HepG2 (cell line): ENCODE measurements at regions not wholly inside any gene's neighbourhood (a gene's known extent, or its start where the extent isn't known, plus 50 kb on each side); places are given as distances from the start of the nearest gene placed in this dataset.

ENCODE experiments used
- ATAC-seq: fragments of 200-7000 bp; cut with Tn5 transposase; 3 replicates; pipeline ENCODE4 v1.9.1; 2020; ENCODE audit warnings: mild to moderate bottlenecking, moderate library complexity
- BruUV-seq: library from RNA; stranded (reverse); fragments of 400-500 nt; replicated peaks from 2 replicates; lab custom pipeline; 2021; lab: Mats Ljungman, UMichigan
- CTCF ChIA-PET: fragments of 300-600 bp; formaldehyde crosslinking; extraction: SDS; loops from one replicate; lab custom pipeline; 2021; ENCODE audit warnings: low total read pairs, inconsistent platforms, low intra/inter-chr PET ratio; lab: Yijun Ruan, JAX
- POLR2A ChIA-PET: fragments of 350-600 bp; sonication (Branson Sonifier 250); formaldehyde crosslinking; loops from one replicate; lab custom pipeline; 2020; ENCODE audit warnings: antibody characterized with exemption, inconsistent platforms; lab: Yijun Ruan, JAX
- DNase-seq: peaks from one replicate; pipeline ENCODE4 v3.0.0-alpha.2; 2015; ENCODE audit warnings: low spot score
- FAIRE-seq: peaks from 3 replicates; lab custom pipeline; 2011; peaks lifted over from hg19 to GRCh38; lab: Jason Lieb, UNC
- H2AFZ ChIP-seq: one replicate; pipeline ENCODE4 v1.6.1; 2011; ENCODE audit warnings: low read length, inconsistent platforms
- H3K27ac ChIP-seq: fragments of 300-600 bp; 3 replicates; pipeline ENCODE4 v1.8.0; 2011; ENCODE audit warnings: mixed run types, mild to moderate bottlenecking, mixed read lengths, low read length, inconsistent platforms; ENCODE audit not compliant: insufficient read depth; ENCODE audit errors: extremely low read length
- H3K27me3 ChIP-seq, 2 experiments: fragments of 200-600 bp in 1 of 2; 2 replicates in 1 of 2; 3 replicates in 1 of 2; pipeline versions ENCODE4 v1.6.0 to v1.8.0; 2011; ENCODE audit warnings: low read length in 2 of 2, mild to moderate bottlenecking in 2 of 2, moderate library complexity in 2 of 2, inconsistent platforms in 1 of 2; ENCODE audit not compliant: insufficient read depth in 2 of 2, control insufficient read depth in 1 of 2
- H3K36me3 ChIP-seq, 2 experiments: fragments of 200-600 bp in 1 of 2; replicated peaks in 1 of 2; 2 replicates in 1 of 2; 3 replicates in 1 of 2; pipeline versions ENCODE4 v1.5.1 to v1.8.0; 2011; ENCODE audit warnings: low read length in 2 of 2, inconsistent platforms in 1 of 2; ENCODE audit not compliant: insufficient read depth in 2 of 2, control insufficient read depth in 1 of 2
- H3K4me1 ChIP-seq: 2 replicates; pipeline ENCODE4 v1.5.1; 2012; ENCODE audit warnings: low read length, inconsistent platforms; ENCODE audit not compliant: insufficient read depth
- H3K4me2 ChIP-seq: 2 replicates; pipeline ENCODE4 v1.6.0; 2011; ENCODE audit warnings: low read depth, low read length, inconsistent platforms
- H3K4me3 ChIP-seq, 3 experiments: fragments of 200-600 bp in 1 of 3; sonication (generic), shearing (Covaris generic) in 1 of 3; replicated peaks in 1 of 3; 2 replicates each; pipeline ENCODE4 v1.5.1; 2011 to 2016; ENCODE audit warnings: low read length in 3 of 3, inconsistent platforms in 2 of 3, low read depth in 2 of 3, mild to moderate bottlenecking in 2 of 3, control low read depth in 1 of 3, mixed read lengths in 1 of 3; ENCODE audit not compliant: insufficient read depth in 1 of 3
- H3K79me2 ChIP-seq: one replicate; pipeline ENCODE4 v1.6.1; 2011; ENCODE audit warnings: low read length, inconsistent platforms; ENCODE audit not compliant: insufficient read depth
- H3K9ac ChIP-seq: 2 replicates; pipeline ENCODE4 v1.6.0; 2011; ENCODE audit warnings: mild to moderate bottlenecking, low read depth, low read length, inconsistent platforms; ENCODE audit not compliant: insufficient read depth
- H3K9me3 ChIP-seq: 2 replicates; pipeline ENCODE4 v1.5.1; 2012; ENCODE audit warnings: mild to moderate bottlenecking, low read length
- H4K20me1 ChIP-seq: 2 replicates; pipeline ENCODE4 v1.6.0; 2011; ENCODE audit warnings: inconsistent platforms, mild to moderate bottlenecking, low read length, moderate library complexity; ENCODE audit not compliant: insufficient read depth
- DMAP1 ChIP-seq: IDR thresholded peaks from 2 replicates; pipeline ENCODE4 v1.6.1; 2016
- HCFC1 ChIP-seq: fragments of 150-350 bp; IDR thresholded peaks from 2 replicates; pipeline ENCODE4 v1.6.1; 2014; ENCODE audit warnings: low read depth, low read length
- MYC ChIP-seq: sonication (generic); formaldehyde crosslinking; IDR thresholded peaks from 2 replicates; pipeline ENCODE4 v1.9.0; 2021; ENCODE audit warnings: missing genetic modification reagents, borderline replicate concordance
- PRPF4 ChIP-seq: fragments of 200-400 bp; formaldehyde crosslinking; IDR thresholded peaks from 2 replicates; pipeline ENCODE4 v1.6.1; 2016; ENCODE audit warnings: low read length, low read depth; ENCODE audit not compliant: poor library complexity, severe bottlenecking
- RFX3 ChIP-seq: IDR thresholded peaks from 2 replicates; pipeline ENCODE4 v1.6.1; 2016; ENCODE audit warnings: missing biosample characterization, missing genetic modification reagents
- THRA ChIP-seq: sonication (generic); formaldehyde crosslinking; IDR thresholded peaks from 2 replicates; pipeline ENCODE4 v1.4.0; 2020; ENCODE audit warnings: missing genetic modification reagents, borderline replicate concordance
- ZBTB2 ChIP-seq: sonication (generic); formaldehyde crosslinking; IDR thresholded peaks from 2 replicates; pipeline ENCODE4 v1.8.0; 2022; ENCODE audit warnings: low read depth, missing genetic modification reagents
- WGBS: methylation state at CpG from one replicate; pipeline ENCODE4 v1.1.6; 2017; ENCODE audit warnings: low lambda C conversion rate; 5-methylcytosine and 5-hydroxymethylcytosine counted together
- in situ Hi-C: cut with HindIII; loops from 2 replicates; pipeline ENCODE4 v1.10.0; 2017; ENCODE audit warnings: low pct_unique_long_range_greater_than_20kb; ENCODE audit not compliant: extremely low pct_ligation_motif_present
- intact Hi-C: fragments of 100-400 bp; cut with micrococcal nuclease; formaldehyde crosslinking; loops from one replicate; pipeline ENCODE4 v1.10.0; 2022; ENCODE audit not compliant: unreplicated experiment

GRCh38 chr3:163821841-163822240 is 1256.5 kb downstream of the SI start:
- no peak for DNase-seq
- intact Hi-C loops (no loop called here), in situ Hi-C loops (no loop called here)
- Histone ChIP-seq H3K9me3 (no peaks in the 10 kb centered on the region), H3K79me2 (no peaks in the 10 kb centered on the region), H3K27ac (no peak overlapping the region), H3K27me3 (no peaks in the 10 kb centered on the region), H3K4me1 (no peaks in the 10 kb centered on the region), H3K9ac (no peak overlapping the region), H3K4me3 (no peak overlapping the region), H4K20me1 (no peaks in the 10 kb centered on the region), H2AFZ (no peak overlapping the region), H3K4me2 (no peak overlapping the region), H3K36me3 (no peaks in the 10 kb centered on the region)
- 0% methylated on average over 1 of the region's 1 CpG for WGBS
- no peak for FAIRE-seq
- no peak for TF ChIP-seq DMAP1 (CRISPR knock-in tag)
- no peak for TF ChIP-seq HCFC1
- no peak for TF ChIP-seq MYC (CRISPR knock-in tag)
- TF ChIP-seq THRA (CRISPR knock-in tag): no peak
- no peak for TF ChIP-seq ZBTB2 (CRISPR knock-in tag)
- no peak for TF ChIP-seq PRPF4
- TF ChIP-seq RFX3 (CRISPR knock-in tag): no peak
- CTCF ChIA-PET: no interaction called here
- no peak for ATAC-seq
- POLR2A ChIA-PET: no interaction called here
- BruUV-seq: no TSS peak
